ENCODE measurements at regions not wholly inside any gene's neighbourhood (a gene's known extent, or its start where the extent isn't known, plus 50 kb on each side); places are given as distances from the start of the nearest gene placed in this dataset.

- TF ChIP-seq CTCF (IDR thresholded peaks at IDR 0.05) (no peak), POLR2AphosphoS5 (IDR thresholded peaks at IDR 0.05) (no peak), POLR2A (IDR thresholded peaks at IDR 0.05) (no peak), EP300 (IDR thresholded peaks at IDR 0.05) (no peak)
Observed at GRCh38 chr7:52777051-52777822, 258.2 kb upstream of the POM121L12 start.

All from sigmoid colon (tissue), 4 donors.